ENCODE measurements at regions not wholly inside any gene's neighbourhood (a gene's known extent, or its start where the extent isn't known, plus 50 kb on each side); places are given as distances from the start of the nearest gene placed in this dataset.

DNA sequence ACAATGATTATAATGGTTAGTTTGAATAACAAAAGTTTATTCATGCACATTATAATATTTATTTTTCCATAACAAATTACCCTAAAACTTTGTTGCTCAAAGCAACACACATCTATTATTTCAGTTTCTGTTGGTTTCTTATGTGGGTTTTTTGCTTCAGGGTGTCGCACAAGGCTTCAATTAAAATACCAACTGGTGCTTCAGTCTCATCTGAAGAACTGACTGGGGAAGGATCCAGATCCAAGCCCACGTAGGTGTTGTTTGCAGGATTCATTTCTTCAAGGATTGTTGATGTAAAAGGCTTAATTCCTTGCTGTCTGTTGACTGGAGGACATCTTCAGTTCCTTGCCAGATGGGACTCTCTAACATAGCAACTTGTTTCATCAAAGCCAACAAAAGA is 747.2 kb upstream of the PCDH20 start:
- ChIA-PET POLR2A (no interaction called here), RAD21 (ENCODE audit: unreplicated experiment) (no interaction called here), CTCF (no interaction called here), SMC1A (ENCODE audit: uncharacterized antibody, unreplicated experiment) (interaction anchor here (0.8 kb wide), 1 partner anchor 21 kb away, joined by 4 read pairs; no protein-coding TSS in a partner anchor)
- no peak overlapping the region for H3K4me3 ChIP-seq
- WGBS (ENCODE audit: insufficient coverage, insufficient replicate concordance, low lambda C conversion rate, missing lambda C conversion rate) = 55% methylated on average over 2 of the region's 2 CpGs
- no peak overlapping the region for H3K27ac ChIP-seq (ENCODE audit: control insufficient read depth, insufficient read depth)
- H3K4me1 ChIP-seq (ENCODE audit: control insufficient read depth, insufficient read depth, low read length) = no peaks in the 10 kb centered on the region
- H3K79me2 ChIP-seq (ENCODE audit: control insufficient read depth, insufficient read depth, low read length) = no peaks in the 10 kb centered on the region
- no peak overlapping the region for H3K4me2 ChIP-seq (ENCODE audit: control insufficient read depth, insufficient read depth)
- intact Hi-C loops (cut with micrococcal nuclease; ENCODE audit: unreplicated experiment) (no loop called here), in situ Hi-C loops (cut with MboI) (no loop called here)
- no peak overlapping the region for H2AFZ ChIP-seq (ENCODE audit: control insufficient read depth, low read depth, low read length)
- FAIRE-seq (no peak), DNase-seq (ENCODE audit: low read depth, low spot score) (no peak), ATAC-seq (no peak)
- BruUV-seq (replicated peaks) = no TSS peak
- no peak overlapping the region for H3K9ac ChIP-seq (ENCODE audit: control insufficient read depth, insufficient read depth, low read length)
- TF ChIP-seq SMAD1 (IDR thresholded peaks at IDR 0.05; ENCODE audit: low read depth, partially characterized antibody) (no peak), RUNX3 (IDR thresholded peaks at IDR 0.05; ENCODE audit: low read length) (no peak), BACH1 (IDR thresholded peaks at IDR 0.05; ENCODE audit: borderline replicate concordance) (no peak), IRF4 (IDR thresholded peaks at IDR 0.05; ENCODE audit: low read depth, low read length) (no peak), RB1 (IDR thresholded peaks at IDR 0.05; ENCODE audit: borderline replicate concordance) (no peak), MTA3 (IDR thresholded peaks at IDR 0.05; ENCODE audit: borderline replicate concordance, low read length) (no peak), SMAD5 (IDR thresholded peaks at IDR 0.05; ENCODE audit: low read depth) (no peak), MEF2A (IDR thresholded peaks at IDR 0.05; ENCODE audit: insufficient read depth, low read depth, low read length) (no peak)
- TF ChIP-seq, protein P1, sequence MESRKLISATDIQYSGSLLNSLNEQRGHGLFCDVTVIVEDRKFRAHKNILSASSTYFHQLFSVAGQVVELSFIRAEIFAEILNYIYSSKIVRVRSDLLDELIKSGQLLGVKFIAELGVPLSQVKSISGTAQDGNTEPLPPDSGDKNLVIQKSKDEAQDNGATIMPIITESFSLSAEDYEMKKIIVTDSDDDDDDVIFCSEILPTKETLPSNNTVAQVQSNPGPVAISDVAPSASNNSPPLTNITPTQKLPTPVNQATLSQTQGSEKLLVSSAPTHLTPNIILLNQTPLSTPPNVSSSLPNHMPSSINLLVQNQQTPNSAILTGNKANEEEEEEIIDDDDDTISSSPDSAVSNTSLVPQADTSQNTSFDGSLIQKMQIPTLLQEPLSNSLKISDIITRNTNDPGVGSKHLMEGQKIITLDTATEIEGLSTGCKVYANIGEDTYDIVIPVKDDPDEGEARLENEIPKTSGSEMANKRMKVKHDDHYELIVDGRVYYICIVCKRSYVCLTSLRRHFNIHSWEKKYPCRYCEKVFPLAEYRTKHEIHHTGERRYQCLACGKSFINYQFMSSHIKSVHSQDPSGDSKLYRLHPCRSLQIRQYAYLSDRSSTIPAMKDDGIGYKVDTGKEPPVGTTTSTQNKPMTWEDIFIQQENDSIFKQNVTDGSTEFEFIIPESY (IDR thresholded peaks at IDR 0.05) = no peak
- no peaks in the 10 kb centered on the region for H3K9me3 ChIP-seq (replicated peaks; ENCODE audit: control insufficient read depth, insufficient read depth, low read length)
- no peaks in the 10 kb centered on the region for H3K27me3 ChIP-seq (replicated peaks in 1 of 2; ENCODE audit: control insufficient read depth in 2 of 2, insufficient read depth in 2 of 2, low read length in 1 of 2)
- no peaks in the 10 kb centered on the region for H3K36me3 ChIP-seq (ENCODE audit: control insufficient read depth in 2 of 2, insufficient read depth in 2 of 2, low read length in 1 of 2)
- no peaks in the 10 kb centered on the region for H4K20me1 ChIP-seq (ENCODE audit: control insufficient read depth, insufficient read depth)
